ENCODE measurements at regions not wholly inside any gene's neighbourhood (a gene's known extent, or its start where the extent isn't known, plus 50 kb on each side); places are given as distances from the start of the nearest gene placed in this dataset.

DNA sequence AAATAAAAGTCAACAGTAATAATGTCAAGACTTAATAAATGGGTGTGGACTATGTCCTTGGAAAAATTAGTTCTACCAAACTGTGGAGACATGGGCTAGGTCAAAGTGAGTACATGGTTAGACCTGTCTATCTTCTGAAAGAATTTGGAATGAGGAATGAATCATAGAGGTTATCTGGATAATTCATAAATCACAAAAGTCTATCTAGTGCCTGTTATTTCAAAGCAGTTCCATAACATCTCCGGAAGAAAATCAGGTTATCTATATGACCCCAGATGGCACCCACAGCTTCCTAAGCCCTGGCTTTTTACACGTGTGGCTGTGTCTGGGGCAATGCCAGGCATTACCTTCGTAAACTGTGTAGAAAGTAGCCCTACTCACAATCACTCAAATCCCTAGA is 272.0 kb downstream of the ETAA1 start:
- no peaks in the 10 kb centered on the region for H3K27me3 Mint-ChIP-seq (ENCODE audit: low read depth)
- no peaks in the 10 kb centered on the region for H3K9me3 Mint-ChIP-seq
- no peak for DNase-seq (ENCODE audit: low spot score)
- H3K4me1 Mint-ChIP-seq = no peaks in the 10 kb centered on the region
- TF ChIP-seq, protein P1, sequence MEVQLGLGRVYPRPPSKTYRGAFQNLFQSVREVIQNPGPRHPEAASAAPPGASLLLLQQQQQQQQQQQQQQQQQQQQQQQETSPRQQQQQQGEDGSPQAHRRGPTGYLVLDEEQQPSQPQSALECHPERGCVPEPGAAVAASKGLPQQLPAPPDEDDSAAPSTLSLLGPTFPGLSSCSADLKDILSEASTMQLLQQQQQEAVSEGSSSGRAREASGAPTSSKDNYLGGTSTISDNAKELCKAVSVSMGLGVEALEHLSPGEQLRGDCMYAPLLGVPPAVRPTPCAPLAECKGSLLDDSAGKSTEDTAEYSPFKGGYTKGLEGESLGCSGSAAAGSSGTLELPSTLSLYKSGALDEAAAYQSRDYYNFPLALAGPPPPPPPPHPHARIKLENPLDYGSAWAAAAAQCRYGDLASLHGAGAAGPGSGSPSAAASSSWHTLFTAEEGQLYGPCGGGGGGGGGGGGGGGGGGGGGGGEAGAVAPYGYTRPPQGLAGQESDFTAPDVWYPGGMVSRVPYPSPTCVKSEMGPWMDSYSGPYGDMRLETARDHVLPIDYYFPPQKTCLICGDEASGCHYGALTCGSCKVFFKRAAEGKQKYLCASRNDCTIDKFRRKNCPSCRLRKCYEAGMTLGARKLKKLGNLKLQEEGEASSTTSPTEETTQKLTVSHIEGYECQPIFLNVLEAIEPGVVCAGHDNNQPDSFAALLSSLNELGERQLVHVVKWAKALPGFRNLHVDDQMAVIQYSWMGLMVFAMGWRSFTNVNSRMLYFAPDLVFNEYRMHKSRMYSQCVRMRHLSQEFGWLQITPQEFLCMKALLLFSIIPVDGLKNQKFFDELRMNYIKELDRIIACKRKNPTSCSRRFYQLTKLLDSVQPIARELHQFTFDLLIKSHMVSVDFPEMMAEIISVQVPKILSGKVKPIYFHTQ (CRISPR knock-in tag; IDR thresholded peaks at IDR 0.05) = no peak
- TF ChIP-seq, protein P2, sequence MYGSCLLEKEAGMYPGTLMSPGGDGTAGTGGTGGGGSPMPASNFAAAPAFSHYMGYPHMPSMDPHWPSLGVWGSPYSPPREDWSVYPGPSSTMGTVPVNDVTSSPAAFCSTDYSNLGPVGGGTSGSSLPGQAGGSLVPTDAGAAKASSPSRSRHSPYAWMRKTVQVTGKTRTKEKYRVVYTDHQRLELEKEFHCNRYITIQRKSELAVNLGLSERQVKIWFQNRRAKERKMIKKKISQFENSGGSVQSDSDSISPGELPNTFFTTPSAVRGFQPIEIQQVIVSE (CRISPR knock-in tag; IDR thresholded peaks at IDR 0.05; ENCODE audit: borderline replicate concordance) = no peak
- TF ChIP-seq, protein P3, sequence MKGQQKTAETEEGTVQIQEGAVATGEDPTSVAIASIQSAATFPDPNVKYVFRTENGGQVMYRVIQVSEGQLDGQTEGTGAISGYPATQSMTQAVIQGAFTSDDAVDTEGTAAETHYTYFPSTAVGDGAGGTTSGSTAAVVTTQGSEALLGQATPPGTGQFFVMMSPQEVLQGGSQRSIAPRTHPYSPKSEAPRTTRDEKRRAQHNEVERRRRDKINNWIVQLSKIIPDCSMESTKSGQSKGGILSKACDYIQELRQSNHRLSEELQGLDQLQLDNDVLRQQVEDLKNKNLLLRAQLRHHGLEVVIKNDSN (CRISPR knock-in tag; IDR thresholded peaks at IDR 0.05) = no peak
- TF ChIP-seq MXD4 (CRISPR knock-in tag; IDR thresholded peaks at IDR 0.05; ENCODE audit: borderline replicate concordance) (no peak), SMAD3 (CRISPR knock-in tag; IDR thresholded peaks at IDR 0.05; ENCODE audit: borderline replicate concordance) (no peak), NR2C2 (CRISPR knock-in tag; IDR thresholded peaks at IDR 0.05) (no peak), NR3C1 (CRISPR knock-in tag; conservative IDR thresholded peaks at IDR 0.05; ENCODE audit: low read depth) (no peak), ZNF263 (CRISPR knock-in tag; IDR thresholded peaks at IDR 0.05; ENCODE audit: low read depth) (no peak), ELF4 (CRISPR knock-in tag; IDR thresholded peaks at IDR 0.05; ENCODE audit: low read depth) (no peak), SMAD4 (CRISPR knock-in tag; IDR thresholded peaks at IDR 0.05) (no peak), RELA (CRISPR knock-in tag; IDR thresholded peaks at IDR 0.05; ENCODE audit: borderline replicate concordance) (no peak)
- TF ChIP-seq, protein P4, sequence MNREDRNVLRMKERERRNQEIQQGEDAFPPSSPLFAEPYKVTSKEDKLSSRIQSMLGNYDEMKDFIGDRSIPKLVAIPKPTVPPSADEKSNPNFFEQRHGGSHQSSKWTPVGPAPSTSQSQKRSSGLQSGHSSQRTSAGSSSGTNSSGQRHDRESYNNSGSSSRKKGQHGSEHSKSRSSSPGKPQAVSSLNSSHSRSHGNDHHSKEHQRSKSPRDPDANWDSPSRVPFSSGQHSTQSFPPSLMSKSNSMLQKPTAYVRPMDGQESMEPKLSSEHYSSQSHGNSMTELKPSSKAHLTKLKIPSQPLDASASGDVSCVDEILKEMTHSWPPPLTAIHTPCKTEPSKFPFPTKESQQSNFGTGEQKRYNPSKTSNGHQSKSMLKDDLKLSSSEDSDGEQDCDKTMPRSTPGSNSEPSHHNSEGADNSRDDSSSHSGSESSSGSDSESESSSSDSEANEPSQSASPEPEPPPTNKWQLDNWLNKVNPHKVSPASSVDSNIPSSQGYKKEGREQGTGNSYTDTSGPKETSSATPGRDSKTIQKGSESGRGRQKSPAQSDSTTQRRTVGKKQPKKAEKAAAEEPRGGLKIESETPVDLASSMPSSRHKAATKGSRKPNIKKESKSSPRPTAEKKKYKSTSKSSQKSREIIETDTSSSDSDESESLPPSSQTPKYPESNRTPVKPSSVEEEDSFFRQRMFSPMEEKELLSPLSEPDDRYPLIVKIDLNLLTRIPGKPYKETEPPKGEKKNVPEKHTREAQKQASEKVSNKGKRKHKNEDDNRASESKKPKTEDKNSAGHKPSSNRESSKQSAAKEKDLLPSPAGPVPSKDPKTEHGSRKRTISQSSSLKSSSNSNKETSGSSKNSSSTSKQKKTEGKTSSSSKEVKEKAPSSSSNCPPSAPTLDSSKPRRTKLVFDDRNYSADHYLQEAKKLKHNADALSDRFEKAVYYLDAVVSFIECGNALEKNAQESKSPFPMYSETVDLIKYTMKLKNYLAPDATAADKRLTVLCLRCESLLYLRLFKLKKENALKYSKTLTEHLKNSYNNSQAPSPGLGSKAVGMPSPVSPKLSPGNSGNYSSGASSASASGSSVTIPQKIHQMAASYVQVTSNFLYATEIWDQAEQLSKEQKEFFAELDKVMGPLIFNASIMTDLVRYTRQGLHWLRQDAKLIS (CRISPR knock-in tag; IDR thresholded peaks at IDR 0.05; ENCODE audit: borderline replicate concordance) = no peak
- TF ChIP-seq, protein P5, sequence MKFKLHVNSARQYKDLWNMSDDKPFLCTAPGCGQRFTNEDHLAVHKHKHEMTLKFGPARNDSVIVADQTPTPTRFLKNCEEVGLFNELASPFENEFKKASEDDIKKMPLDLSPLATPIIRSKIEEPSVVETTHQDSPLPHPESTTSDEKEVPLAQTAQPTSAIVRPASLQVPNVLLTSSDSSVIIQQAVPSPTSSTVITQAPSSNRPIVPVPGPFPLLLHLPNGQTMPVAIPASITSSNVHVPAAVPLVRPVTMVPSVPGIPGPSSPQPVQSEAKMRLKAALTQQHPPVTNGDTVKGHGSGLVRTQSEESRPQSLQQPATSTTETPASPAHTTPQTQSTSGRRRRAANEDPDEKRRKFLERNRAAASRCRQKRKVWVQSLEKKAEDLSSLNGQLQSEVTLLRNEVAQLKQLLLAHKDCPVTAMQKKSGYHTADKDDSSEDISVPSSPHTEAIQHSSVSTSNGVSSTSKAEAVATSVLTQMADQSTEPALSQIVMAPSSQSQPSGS (CRISPR knock-in tag; IDR thresholded peaks at IDR 0.05; ENCODE audit: borderline replicate concordance, low read depth) = no peak
- TF ChIP-seq, protein P6, sequence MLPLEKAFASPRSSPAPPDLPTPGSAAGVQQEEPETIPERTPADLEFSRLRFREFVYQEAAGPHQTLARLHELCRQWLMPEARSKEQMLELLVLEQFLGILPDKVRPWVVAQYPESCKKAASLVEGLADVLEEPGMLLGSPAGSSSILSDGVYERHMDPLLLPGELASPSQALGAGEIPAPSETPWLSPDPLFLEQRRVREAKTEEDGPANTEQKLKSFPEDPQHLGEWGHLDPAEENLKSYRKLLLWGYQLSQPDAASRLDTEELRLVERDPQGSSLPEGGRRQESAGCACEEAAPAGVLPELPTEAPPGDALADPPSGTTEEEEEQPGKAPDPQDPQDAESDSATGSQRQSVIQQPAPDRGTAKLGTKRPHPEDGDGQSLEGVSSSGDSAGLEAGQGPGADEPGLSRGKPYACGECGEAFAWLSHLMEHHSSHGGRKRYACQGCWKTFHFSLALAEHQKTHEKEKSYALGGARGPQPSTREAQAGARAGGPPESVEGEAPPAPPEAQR (CRISPR knock-in tag; IDR thresholded peaks at IDR 0.05) = no peak
- TF ChIP-seq, protein P7, sequence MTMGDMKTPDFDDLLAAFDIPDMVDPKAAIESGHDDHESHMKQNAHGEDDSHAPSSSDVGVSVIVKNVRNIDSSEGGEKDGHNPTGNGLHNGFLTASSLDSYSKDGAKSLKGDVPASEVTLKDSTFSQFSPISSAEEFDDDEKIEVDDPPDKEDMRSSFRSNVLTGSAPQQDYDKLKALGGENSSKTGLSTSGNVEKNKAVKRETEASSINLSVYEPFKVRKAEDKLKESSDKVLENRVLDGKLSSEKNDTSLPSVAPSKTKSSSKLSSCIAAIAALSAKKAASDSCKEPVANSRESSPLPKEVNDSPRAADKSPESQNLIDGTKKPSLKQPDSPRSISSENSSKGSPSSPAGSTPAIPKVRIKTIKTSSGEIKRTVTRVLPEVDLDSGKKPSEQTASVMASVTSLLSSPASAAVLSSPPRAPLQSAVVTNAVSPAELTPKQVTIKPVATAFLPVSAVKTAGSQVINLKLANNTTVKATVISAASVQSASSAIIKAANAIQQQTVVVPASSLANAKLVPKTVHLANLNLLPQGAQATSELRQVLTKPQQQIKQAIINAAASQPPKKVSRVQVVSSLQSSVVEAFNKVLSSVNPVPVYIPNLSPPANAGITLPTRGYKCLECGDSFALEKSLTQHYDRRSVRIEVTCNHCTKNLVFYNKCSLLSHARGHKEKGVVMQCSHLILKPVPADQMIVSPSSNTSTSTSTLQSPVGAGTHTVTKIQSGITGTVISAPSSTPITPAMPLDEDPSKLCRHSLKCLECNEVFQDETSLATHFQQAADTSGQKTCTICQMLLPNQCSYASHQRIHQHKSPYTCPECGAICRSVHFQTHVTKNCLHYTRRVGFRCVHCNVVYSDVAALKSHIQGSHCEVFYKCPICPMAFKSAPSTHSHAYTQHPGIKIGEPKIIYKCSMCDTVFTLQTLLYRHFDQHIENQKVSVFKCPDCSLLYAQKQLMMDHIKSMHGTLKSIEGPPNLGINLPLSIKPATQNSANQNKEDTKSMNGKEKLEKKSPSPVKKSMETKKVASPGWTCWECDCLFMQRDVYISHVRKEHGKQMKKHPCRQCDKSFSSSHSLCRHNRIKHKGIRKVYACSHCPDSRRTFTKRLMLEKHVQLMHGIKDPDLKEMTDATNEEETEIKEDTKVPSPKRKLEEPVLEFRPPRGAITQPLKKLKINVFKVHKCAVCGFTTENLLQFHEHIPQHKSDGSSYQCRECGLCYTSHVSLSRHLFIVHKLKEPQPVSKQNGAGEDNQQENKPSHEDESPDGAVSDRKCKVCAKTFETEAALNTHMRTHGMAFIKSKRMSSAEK (CRISPR knock-in tag; IDR thresholded peaks at IDR 0.05; ENCODE audit: borderline replicate concordance) = no peak
- TF ChIP-seq, protein P8, sequence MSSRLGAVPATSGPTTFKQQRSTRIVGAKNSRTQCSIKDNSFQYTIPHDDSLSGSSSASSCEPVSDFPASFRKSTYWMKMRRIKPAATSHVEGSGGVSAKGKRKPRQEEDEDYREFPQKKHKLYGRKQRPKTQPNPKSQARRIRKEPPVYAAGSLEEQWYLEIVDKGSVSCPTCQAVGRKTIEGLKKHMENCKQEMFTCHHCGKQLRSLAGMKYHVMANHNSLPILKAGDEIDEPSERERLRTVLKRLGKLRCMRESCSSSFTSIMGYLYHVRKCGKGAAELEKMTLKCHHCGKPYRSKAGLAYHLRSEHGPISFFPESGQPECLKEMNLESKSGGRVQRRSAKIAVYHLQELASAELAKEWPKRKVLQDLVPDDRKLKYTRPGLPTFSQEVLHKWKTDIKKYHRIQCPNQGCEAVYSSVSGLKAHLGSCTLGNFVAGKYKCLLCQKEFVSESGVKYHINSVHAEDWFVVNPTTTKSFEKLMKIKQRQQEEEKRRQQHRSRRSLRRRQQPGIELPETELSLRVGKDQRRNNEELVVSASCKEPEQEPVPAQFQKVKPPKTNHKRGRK (CRISPR knock-in tag; IDR thresholded peaks at IDR 0.05; ENCODE audit: borderline replicate concordance) = no peak
- H3K4me3 Mint-ChIP-seq = no peak overlapping the region
- ChIA-PET CTCF (no interaction called here), POLR2A (no interaction called here)
- ATAC-seq = no peak
- H3K36me3 Mint-ChIP-seq = no peaks in the 10 kb centered on the region
- no peak overlapping the region for H3K27ac Mint-ChIP-seq
